ENCODE measurements at regions not wholly inside any gene's neighbourhood (a gene's known extent, or its start where the extent isn't known, plus 50 kb on each side); places are given as distances from the start of the nearest gene placed in this dataset.

GRCh38 chr11:134719397-134719796, 307.4 kb upstream of the B3GAT1 start:
- ChIA-PET CTCF (no interaction called here), POLR2A (ENCODE audit: unreplicated experiment) (no interaction called here)
- no peak for DNase-seq
- no peaks in the 10 kb centered on the region for H3K9me3 ChIP-seq (ENCODE audit: insufficient read depth, low read depth)
- TF ChIP-seq EZH2 (IDR thresholded peaks at IDR 0.05; ENCODE audit: low read depth) (no peak), CTCF (conservative IDR thresholded peaks at IDR 0.05) (no peak)
- H2AFZ ChIP-seq, result no peak overlapping the region
- H3K9me2 ChIP-seq (ENCODE audit: insufficient read depth), result no peaks in the 10 kb centered on the region
- H3F3A ChIP-seq (ENCODE audit: insufficient read depth, low read depth), result no peaks in the 10 kb centered on the region
- no peak overlapping the region for H3K4me2 ChIP-seq
- no peaks in the 10 kb centered on the region for H4K20me1 ChIP-seq (ENCODE audit: insufficient read depth)
- H3K27me3 ChIP-seq (ENCODE audit: insufficient read depth, low read depth), result peaks cover 61% of the 10 kb centered on the region
- H3K79me2 ChIP-seq (ENCODE audit: low read depth), result no peaks in the 10 kb centered on the region
- no peaks in the 10 kb centered on the region for H3K36me3 ChIP-seq (ENCODE audit: low read depth)
- H3K4me3 ChIP-seq, result no peak overlapping the region
- no TSS peak for BruUV-seq (replicated peaks)
- no peaks in the 10 kb centered on the region for H3K4me1 ChIP-seq (replicated peaks; ENCODE audit: insufficient read depth)
- intact Hi-C loops (cut with micrococcal nuclease; ENCODE audit: unreplicated experiment), result no loop called here
- H3K27ac ChIP-seq, result no peak overlapping the region

GRCh38 chr11:134716582-134716981, 304.5 kb upstream of the B3GAT1 start:
- POLR2A ChIA-PET (ENCODE audit: unreplicated experiment), result no interaction called here
- H3K27ac ChIP-seq, result no peak overlapping the region
- no peak overlapping the region for H2AFZ ChIP-seq
- no peaks in the 10 kb centered on the region for H4K20me1 ChIP-seq (ENCODE audit: insufficient read depth)
- peaks cover 77% of the 10 kb centered on the region for H3K27me3 ChIP-seq (ENCODE audit: insufficient read depth, low read depth)
- no peak overlapping the region for H3K4me2 ChIP-seq
- no peaks in the 10 kb centered on the region for H3K4me1 ChIP-seq (replicated peaks; ENCODE audit: insufficient read depth)
- no peaks in the 10 kb centered on the region for H3K36me3 ChIP-seq (ENCODE audit: low read depth)
- no peaks in the 10 kb centered on the region for H3K9me3 ChIP-seq (ENCODE audit: insufficient read depth, low read depth)
- DNase-seq, result no peak
- no TSS peak for BruUV-seq (replicated peaks)
- H3K9me2 ChIP-seq (ENCODE audit: insufficient read depth), result no peaks in the 10 kb centered on the region
- no peak overlapping the region for H3K4me3 ChIP-seq
- intact Hi-C loops (cut with micrococcal nuclease; ENCODE audit: unreplicated experiment), result no loop called here
- TF ChIP-seq EZH2 (IDR thresholded peaks at IDR 0.05; ENCODE audit: low read depth) (no peak), CTCF (conservative IDR thresholded peaks at IDR 0.05) (no peak)
- CTCF ChIA-PET, result no interaction called here
- H3K79me2 ChIP-seq (ENCODE audit: low read depth), result no peaks in the 10 kb centered on the region
- no peaks in the 10 kb centered on the region for H3F3A ChIP-seq (ENCODE audit: insufficient read depth, low read depth)

GRCh38 chr11:134714021-134714656, 302.1 kb upstream of the B3GAT1 start:
- Histone ChIP-seq H3K27me3 (ENCODE audit: insufficient read depth, low read depth) (peaks cover 77% of the 10 kb centered on the region), H3K9me2 (ENCODE audit: insufficient read depth) (no peaks in the 10 kb centered on the region), H3K79me2 (ENCODE audit: low read depth) (no peaks in the 10 kb centered on the region), H3F3A (ENCODE audit: insufficient read depth, low read depth) (no peaks in the 10 kb centered on the region), H3K9me3 (ENCODE audit: insufficient read depth, low read depth) (no peaks in the 10 kb centered on the region; the same call in 1 of the 2 replicates), H3K4me3 (no peak overlapping the region), H4K20me1 (ENCODE audit: insufficient read depth) (no peaks in the 10 kb centered on the region), H3K27ac (no peak overlapping the region), H3K4me2 (no peak overlapping the region), H3K36me3 (ENCODE audit: low read depth) (no peaks in the 10 kb centered on the region), H2AFZ (no peak overlapping the region), H3K4me1 (replicated peaks; ENCODE audit: insufficient read depth) (no peaks in the 10 kb centered on the region)
- ChIA-PET CTCF (no interaction called here), POLR2A (ENCODE audit: unreplicated experiment) (no interaction called here)
- intact Hi-C loops (cut with micrococcal nuclease; ENCODE audit: unreplicated experiment), result no loop called here
- DNase-seq, result no peak
- BruUV-seq (replicated peaks), result no TSS peak
- no peak for TF ChIP-seq CTCF (conservative IDR thresholded peaks at IDR 0.05)
- no peak for TF ChIP-seq EZH2 (IDR thresholded peaks at IDR 0.05; ENCODE audit: low read depth)
